HEK293T (cell line): ENCODE measurements at regions not wholly inside any gene's neighbourhood (a gene's known extent, or its start where the extent isn't known, plus 50 kb on each side); places are given as distances from the start of the nearest gene placed in this dataset.

Experiments used
- CTCF ChIA-PET: fragments of 350-600 bp; formaldehyde crosslinking; extraction: SDS; loops from one replicate; lab custom pipeline; 2021; ENCODE audit warnings: antibody characterized with exemption, inconsistent platforms; lab: Yijun Ruan, JAX
- POLR2A ChIA-PET: fragments of 350-600 bp; formaldehyde crosslinking; extraction: SDS; loops from one replicate; lab custom pipeline; 2020; ENCODE audit warnings: antibody characterized with exemption, inconsistent platforms; lab: Yijun Ruan, JAX
- DNase-seq: peaks from one replicate; pipeline ENCODE4 v3.0.0; 2012; ENCODE audit warnings: mixed read lengths; ENCODE audit errors: extremely low spot score
- ARNT ChIP-seq: fragments of 450-650 bp; IDR thresholded peaks from 2 replicates; pipeline ENCODE4 v1.6.1; 2017; ENCODE audit warnings: mild to moderate bottlenecking
- BHLHE40 ChIP-seq: fragments of 450-650 bp; IDR thresholded peaks from 2 replicates; pipeline ENCODE4 v1.6.1; 2016; ENCODE audit warnings: mild to moderate bottlenecking, moderate library complexity, borderline replicate concordance
- CTBP1 ChIP-seq: fragments of 450-650 bp; IDR thresholded peaks from 2 replicates; pipeline ENCODE4 v1.6.1; 2016; ENCODE audit warnings: borderline replicate concordance
- ELF4 ChIP-seq: fragments of 450-650 bp; IDR thresholded peaks from 2 replicates; pipeline ENCODE4 v1.6.1; 2017; ENCODE audit warnings: antibody characterized with exemption
- FOXA1 ChIP-seq: fragments of 450-650 bp; IDR thresholded peaks from 2 replicates; pipeline ENCODE4 v1.6.1; 2016; ENCODE audit warnings: mild to moderate bottlenecking
- FOXK2 ChIP-seq: fragments of 450-650 bp; IDR thresholded peaks from 2 replicates; pipeline ENCODE4 v1.6.1; 2016; ENCODE audit warnings: mild to moderate bottlenecking
- FOXM1 ChIP-seq: fragments of 450-650 bp; IDR thresholded peaks from 2 replicates; pipeline ENCODE4 v1.6.1; 2017; ENCODE audit warnings: mild to moderate bottlenecking, borderline replicate concordance
- HDGF ChIP-seq: fragments of 450-650 bp; IDR thresholded peaks from 2 replicates; pipeline ENCODE4 v1.6.1; 2017; ENCODE audit warnings: antibody characterized with exemption, borderline replicate concordance
- L3MBTL2 ChIP-seq: fragments of 450-650 bp; conservative IDR thresholded peaks from 2 replicates; pipeline ENCODE4 v1.6.1; 2016; ENCODE audit warnings: mild to moderate bottlenecking
- LEF1 ChIP-seq: fragments of 450-650 bp; IDR thresholded peaks from 2 replicates; pipeline ENCODE4 v1.6.1; 2017; ENCODE audit warnings: mild to moderate bottlenecking, borderline replicate concordance
- NFRKB ChIP-seq: fragments of 450-650 bp; IDR thresholded peaks from 2 replicates; pipeline ENCODE4 v1.6.1; 2016; ENCODE audit warnings: mild to moderate bottlenecking, moderate library complexity
- SP1 ChIP-seq: fragments of 450-650 bp; IDR thresholded peaks from 2 replicates; pipeline ENCODE4 v1.6.1; 2017
- SUZ12 ChIP-seq: fragments of 450-650 bp; IDR thresholded peaks from 2 replicates; pipeline ENCODE4 v1.6.1; 2016; ENCODE audit warnings: mild to moderate bottlenecking
- TARDBP ChIP-seq: fragments of 450-650 bp; IDR thresholded peaks from 2 replicates; pipeline ENCODE4 v1.6.1; 2016
- ZNF384 ChIP-seq: fragments of 450-650 bp; IDR thresholded peaks from 2 replicates; pipeline ENCODE4 v1.6.1; 2016
- TF ChIP-seq, protein P1 (sequence below): fragments of 450-650 bp; IDR thresholded peaks from 2 replicates; pipeline ENCODE4 v1.6.1; 2016

DNA sequence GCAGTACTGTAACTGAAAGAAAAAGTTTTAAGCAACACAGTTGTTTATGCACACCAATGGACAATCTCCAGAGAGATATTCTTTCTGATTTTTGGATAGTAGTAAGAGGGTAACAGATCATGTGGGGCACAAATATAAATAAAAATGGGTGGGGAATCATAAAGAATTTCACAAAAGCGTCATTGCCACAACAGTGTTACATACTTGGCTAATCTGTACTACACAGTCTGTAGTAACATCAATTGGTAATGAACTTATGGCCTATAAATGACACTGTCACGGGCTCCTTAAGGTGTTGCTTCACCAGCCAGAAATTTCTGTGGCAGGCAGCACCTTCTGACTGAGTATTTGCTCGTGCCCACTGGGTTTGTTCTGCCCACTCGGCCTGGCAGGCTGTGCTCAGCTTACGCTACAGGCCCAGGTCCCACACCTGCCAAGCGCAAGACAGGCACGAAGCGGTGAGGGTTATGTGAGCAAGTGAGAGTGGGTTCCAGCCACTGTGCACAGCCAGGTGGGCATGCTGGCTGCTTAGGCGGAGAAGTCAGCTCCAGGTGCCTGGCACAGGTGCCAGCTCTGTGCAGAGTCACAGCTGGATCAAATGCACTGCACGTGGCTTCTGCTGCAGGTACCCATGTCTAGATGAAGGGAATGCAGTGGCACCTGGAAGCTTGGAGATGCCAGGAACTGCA is 532.5 kb upstream of the SLC39A10 start:
- no peak for TF ChIP-seq L3MBTL2
- no peak for TF ChIP-seq BHLHE40
- no peak for TF ChIP-seq SP1
- TF ChIP-seq CTBP1, result no peak
- TF ChIP-seq TARDBP, result no peak
- no peak for TF ChIP-seq NFRKB
- no peak for TF ChIP-seq ELF4
- no peak for TF ChIP-seq LEF1
- no peak for TF ChIP-seq SUZ12
- TF ChIP-seq FOXK2, result no peak
- TF ChIP-seq ZNF384, result no peak
- TF ChIP-seq, protein P1, sequence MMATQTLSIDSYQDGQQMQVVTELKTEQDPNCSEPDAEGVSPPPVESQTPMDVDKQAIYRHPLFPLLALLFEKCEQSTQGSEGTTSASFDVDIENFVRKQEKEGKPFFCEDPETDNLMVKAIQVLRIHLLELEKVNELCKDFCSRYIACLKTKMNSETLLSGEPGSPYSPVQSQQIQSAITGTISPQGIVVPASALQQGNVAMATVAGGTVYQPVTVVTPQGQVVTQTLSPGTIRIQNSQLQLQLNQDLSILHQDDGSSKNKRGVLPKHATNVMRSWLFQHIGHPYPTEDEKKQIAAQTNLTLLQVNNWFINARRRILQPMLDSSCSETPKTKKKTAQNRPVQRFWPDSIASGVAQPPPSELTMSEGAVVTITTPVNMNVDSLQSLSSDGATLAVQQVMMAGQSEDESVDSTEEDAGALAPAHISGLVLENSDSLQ, result no peak
- TF ChIP-seq FOXA1, result no peak
- no peak for TF ChIP-seq FOXM1
- TF ChIP-seq HDGF, result no peak
- no peak for TF ChIP-seq ARNT
- ChIA-PET CTCF (no interaction called here), POLR2A (no interaction called here)
- no peak for DNase-seq

DNA sequence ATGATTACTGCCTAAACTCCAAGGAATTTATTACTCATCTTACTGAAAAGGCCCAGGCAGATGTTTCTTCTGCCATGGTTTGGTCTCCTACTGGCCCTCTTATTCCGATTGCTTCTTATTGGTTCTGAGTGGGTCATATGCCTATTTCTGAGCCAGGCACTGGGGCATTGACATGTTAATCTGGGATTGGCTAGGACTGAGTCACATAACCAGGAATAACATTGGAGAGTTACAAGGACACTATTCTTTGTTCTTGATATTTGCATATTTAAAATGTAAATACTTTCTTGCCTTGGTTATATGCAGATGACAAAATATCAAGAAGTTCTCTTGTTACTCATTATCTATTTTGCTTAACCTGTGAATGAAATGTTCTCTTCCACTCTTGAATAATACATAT is 534.4 kb upstream of the SLC39A10 start:
- no peak for DNase-seq
- POLR2A ChIA-PET, result no interaction called here
- CTCF ChIA-PET, result no interaction called here
- TF ChIP-seq HDGF (no peak), CTBP1 (no peak), FOXK2 (no peak), SUZ12 (no peak), FOXM1 (no peak), LEF1 (no peak), BHLHE40 (no peak), SP1 (no peak), NFRKB (no peak), TARDBP (no peak), ARNT (no peak), ZNF384 (no peak), ELF4 (no peak), L3MBTL2 (no peak), FOXA1 (no peak)
- TF ChIP-seq, protein P1, result no peak

DNA sequence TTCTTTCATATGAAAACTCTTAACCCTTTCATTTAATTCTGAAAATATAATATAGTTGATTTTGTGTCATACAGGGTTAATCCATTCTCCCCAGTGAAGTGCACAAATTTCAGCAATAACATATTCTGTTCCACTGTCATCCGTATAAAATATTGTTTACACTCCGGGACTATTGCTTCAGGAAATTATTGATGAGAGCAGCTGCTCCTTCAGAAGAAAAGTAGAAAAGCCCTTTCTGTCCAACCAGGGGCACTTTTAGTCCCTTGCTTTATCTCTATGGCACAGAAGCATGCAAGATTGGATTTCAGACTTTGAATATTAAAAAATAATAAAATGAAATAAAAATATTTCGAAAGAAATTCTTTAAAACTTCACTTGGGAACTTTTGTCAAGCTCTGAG is 535.7 kb upstream of the SLC39A10 start:
- no peak for DNase-seq
- POLR2A ChIA-PET, result no interaction called here
- no peak for TF ChIP-seq HDGF
- TF ChIP-seq ARNT, result no peak
- TF ChIP-seq ELF4, result no peak
- TF ChIP-seq CTBP1, result no peak
- TF ChIP-seq SUZ12, result no peak
- TF ChIP-seq LEF1, result no peak
- TF ChIP-seq ZNF384, result no peak
- no peak for TF ChIP-seq NFRKB
- TF ChIP-seq SP1, result no peak
- TF ChIP-seq FOXM1, result no peak
- no peak for TF ChIP-seq TARDBP
- no peak for TF ChIP-seq FOXK2
- no peak for TF ChIP-seq BHLHE40
- CTCF ChIA-PET, result no interaction called here

DNA sequence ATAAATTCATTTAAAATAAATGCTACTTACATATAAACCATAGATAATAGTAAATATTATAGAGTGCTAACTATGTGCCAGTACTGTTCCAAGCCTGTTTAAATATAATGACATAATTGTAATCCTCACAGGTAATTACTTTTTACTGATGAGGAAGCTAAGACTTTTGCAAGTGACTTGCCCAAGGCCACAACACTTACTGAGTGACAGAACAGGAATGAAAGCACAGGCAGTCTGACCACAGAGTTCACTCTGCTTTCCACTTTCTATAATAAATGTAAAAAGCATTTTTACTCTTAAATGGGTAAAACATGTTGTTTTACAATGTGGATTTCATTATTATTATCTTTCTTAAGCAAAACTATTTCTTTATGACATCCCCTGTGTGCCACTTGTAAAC is 537.8 kb upstream of the SLC39A10 start:
- ChIA-PET CTCF (no interaction called here), POLR2A (no interaction called here)
- no peak for TF ChIP-seq ARNT
- TF ChIP-seq, protein P1, result no peak
- no peak for DNase-seq

GRCh38 chr2:195118276-195118675 is 538.8 kb upstream of the SLC39A10 start:
- ChIA-PET CTCF (no interaction called here), POLR2A (no interaction called here)
- no peak for DNase-seq
- no peak for TF ChIP-seq BHLHE40
- TF ChIP-seq ARNT, result no peak
- TF ChIP-seq LEF1, result no peak
- TF ChIP-seq, protein P1, result no peak
- TF ChIP-seq TARDBP, result no peak
- no peak for TF ChIP-seq SP1
- TF ChIP-seq FOXA1, result no peak
- no peak for TF ChIP-seq NFRKB
- no peak for TF ChIP-seq ZNF384
- TF ChIP-seq ELF4, result no peak
- no peak for TF ChIP-seq L3MBTL2
- no peak for TF ChIP-seq HDGF
- no peak for TF ChIP-seq FOXK2
- no peak for TF ChIP-seq SUZ12

DNA sequence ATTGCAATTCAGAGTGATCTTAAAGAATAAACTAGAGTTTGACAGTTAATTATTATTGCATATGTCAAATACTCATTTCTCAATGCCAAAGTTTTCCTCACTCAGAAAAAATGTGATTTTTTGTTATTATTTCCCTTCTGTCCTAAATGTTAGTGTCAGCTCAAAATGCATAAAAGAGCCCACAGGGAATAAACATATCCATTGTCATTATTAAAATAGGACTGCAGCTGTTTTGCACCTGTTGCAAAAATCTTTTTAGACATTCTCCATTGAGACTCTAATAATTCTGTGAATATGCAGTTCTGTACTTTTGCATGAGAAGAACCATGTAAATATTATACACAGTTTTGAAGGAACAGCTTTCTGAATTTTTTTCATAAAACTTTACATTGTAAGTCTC is 540.0 kb upstream of the SLC39A10 start:
- ChIA-PET CTCF (no interaction called here), POLR2A (no interaction called here)
- no peak for DNase-seq
- TF ChIP-seq BHLHE40 (no peak), FOXK2 (no peak), ELF4 (no peak), LEF1 (no peak), L3MBTL2 (no peak), SP1 (no peak), ARNT (no peak)
- TF ChIP-seq, protein P1, result no peak
